T1000 (cell line): ENCODE measurements at regions not wholly inside any gene's neighbourhood (a gene's known extent, or its start where the extent isn't known, plus 50 kb on each side); places are given as distances from the start of the nearest gene placed in this dataset.
"Not testable (repeated sequence)": the region's sequence is repeated elsewhere in the genome, so short reads cannot be mapped to it uniquely, and the experiment has no call there.

Source experiments
- DNase-seq: peaks from one replicate; lab custom pipeline; 2025; ENCODE audit warnings: mixed read lengths; lab: John Stamatoyannopoulos, UW

DNA sequence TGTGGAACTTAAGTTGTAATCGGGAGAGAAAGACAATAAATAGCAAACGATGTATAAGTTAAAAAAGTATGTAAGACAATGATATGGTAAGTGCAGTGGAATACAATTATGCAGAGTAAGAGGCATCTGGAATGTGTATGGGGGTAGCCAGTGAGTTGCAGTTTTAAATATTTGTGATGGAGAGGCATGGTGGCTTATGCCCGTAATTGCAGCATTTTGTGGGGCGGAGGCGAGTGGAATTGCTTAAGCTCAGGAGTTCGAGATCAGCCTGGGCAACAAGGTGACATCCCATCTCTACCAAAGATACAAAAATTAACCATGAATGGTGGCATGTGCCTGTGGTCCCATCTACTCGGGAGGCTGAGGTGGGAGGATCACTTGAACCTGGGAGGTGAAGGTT, 52.5 kb upstream of the WDFY3 start:
- no peak for DNase-seq

DNA sequence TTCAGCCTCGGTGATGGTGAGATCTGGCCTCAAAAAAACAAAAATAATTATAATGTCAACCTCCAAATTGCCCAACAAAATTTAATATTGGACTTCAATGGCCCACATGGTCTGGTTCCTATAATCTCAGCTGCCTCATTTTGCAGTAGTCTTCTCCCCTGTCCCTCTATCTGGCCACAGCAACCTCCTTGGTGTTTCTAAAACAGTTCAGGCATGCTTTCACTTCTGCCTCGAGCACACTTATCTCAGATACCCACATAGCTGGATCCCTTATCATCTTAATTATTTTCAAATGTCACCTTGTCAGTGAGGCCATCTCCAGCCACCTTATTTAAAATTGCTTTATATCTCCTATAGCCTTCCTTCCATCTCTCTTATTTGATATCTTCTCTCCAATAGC, 52.9 kb upstream of the WDFY3 start:
- no peak for DNase-seq

DNA sequence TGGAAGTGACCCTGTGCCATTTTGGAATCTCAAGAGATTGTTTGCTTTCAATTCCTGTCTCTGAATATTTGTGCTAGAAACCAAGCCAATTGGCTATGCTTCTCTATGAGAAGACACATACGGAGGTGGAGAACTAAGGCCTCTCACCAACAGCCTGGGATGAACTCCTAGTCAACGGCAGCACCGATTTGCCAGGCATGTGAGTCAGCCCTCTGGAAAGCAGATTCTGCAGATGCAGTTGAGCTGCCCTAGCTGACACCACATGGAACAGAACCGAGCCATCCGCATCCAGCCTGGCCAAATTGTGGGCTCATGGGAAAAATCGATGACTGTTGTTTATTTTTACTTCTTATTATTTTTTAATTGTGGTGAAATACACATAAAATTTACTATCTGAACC, 58.2 kb upstream of the WDFY3 start:
- DNase-seq = no peak

DNA sequence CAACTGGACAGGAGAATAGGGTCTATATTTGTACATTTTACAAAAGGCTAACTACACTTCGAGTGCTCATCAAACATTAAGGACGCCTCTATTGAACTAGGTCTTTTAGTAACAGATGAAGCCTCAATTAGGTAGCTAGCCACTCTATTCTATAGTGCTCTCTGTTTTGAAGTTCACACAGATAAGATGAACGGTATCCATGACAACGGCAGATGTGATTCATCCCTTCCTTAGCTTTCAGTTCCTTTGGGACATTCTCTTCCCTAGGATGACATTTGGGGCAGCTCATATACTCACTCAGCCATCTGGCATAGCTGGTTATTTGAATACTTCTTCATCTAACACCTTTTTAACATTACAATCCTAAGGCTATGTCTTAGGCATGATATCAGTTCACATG, 62.4 kb upstream of the WDFY3 start:
- peak; percentile 48 for DNase-seq

DNA sequence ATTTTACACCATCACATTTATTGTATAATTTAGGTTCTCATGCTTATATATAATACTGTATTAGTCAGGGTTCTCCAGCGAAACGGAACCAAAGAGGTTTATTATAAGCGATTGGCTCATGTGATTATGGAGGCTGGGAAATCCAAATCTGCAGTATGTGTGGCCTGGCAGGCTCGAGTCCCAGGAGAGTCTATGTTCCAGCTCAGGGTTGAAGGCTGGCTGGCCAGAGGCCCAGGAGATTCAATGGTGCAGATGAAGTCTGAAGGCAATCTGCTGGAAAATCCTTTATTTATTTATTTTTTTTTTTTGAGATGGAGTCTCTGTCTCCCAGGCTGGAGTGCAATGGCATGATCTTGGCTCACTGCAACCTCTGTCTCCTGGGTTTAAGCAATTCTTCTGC, 63.0 kb upstream of the WDFY3 start:
- no peak for DNase-seq

DNA sequence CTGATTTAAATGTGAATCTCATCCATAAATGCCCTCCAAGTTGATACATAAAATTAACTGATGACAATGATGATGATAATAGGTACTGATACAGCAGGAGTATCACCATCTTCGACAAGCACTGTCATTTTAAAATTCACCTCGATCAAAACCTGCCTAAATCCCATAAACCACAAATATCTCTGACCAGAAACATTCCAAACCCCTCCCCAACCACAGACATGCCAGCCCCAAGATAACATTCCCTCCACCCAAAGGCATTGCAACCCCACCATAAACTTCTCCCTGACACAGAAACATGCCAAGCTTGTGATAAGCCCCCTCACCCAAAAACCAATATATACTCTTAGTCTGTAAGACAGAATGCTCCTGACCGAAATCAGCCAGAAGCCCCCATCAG, 63.7 kb upstream of the WDFY3 start:
- DNase-seq = no peak

DNA sequence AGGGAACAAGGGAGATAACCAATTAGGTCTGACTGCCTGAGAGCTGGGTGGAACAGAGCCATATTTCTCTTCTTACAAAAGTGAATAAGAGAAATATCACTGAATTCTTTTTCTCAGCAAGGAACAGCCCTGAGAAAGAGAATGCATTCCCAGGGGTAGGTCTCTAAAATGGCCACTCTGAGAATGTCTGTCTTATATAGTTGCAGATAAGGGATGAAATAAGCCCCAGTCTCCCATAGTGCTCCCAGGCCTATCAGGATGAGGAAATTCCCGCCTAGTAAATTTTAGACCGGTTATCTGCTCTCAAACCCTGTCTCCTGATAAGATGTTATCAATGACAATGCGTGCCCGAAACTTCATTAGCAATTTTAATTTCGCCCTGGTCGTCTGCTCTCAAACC, 67.3 kb upstream of the WDFY3 start:
- DNase-seq = not testable (repeated sequence)

DNA sequence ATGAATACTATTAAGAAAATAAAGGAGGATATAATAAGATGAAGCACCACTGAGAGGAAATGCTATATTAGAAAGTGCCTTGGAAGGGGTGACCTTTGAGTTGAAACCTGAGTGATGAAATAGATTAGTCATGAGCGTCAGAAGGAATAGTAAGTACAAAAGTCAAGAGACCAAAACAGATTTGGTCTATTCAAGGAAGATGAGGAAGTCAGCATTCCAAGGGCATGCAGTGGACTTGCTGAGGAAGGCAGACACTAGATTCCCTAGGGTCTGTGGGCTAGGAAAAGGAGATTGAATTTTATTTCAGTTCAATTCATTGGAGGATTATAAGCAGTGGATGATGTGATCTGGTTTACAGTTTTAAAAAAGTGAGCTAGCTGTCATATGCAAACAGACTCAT, 73.0 kb upstream of the WDFY3 start:
- DNase-seq = no peak

DNA sequence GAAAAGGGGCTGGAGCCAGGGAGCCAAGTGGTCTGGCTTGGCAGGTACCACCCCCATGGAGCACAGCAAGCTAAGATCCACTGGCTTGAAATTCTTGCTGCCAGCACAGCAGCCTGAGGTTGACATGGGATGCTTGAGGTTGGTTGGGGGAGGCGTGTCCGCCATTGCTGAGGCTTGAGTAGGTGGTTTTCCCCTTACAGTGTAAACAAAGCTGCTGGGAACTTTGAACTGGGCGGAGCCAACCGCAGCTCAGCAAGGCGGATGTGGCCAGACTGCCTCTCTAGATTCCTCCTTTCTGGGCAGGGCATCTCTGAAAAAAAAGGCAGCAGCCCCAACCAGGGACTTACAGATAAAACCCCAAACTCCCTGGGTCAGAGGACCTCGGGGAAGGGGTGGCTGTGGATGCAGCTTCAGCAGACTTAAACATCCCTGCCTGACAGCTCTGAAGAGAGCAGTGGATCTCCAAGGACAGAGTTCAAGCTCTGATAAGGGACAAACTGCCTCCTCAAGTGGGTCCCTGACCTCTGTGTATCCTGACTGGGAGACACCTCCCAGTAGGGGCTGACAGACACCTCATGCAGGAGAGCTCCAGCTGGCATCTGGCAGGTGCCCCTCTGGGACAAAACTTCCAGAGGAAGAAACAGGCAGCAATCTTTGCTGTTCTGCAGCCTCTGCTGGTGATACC, 77.5 kb upstream of the WDFY3 start:
- peak; percentile 16 for DNase-seq

DNA sequence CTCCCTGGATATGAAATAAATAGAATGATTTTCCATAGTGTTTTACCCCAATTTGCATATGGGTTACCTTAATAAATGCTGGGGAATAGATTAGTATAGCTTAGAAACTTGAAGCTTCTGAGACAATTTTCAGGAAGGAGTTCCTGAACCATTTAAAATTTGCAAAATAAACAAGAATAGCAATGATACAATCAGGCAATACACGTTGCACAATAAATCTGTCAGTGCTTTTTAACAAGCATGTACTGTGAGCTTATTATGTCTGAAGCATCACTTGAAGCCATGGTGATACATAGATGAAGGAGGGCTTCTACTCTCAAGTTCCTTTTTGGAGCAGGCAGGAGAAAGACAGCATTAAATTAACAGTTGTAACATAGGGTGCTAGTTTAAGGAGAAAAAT, 84.2 kb upstream of the WDFY3 start:
- no peak for DNase-seq

DNA sequence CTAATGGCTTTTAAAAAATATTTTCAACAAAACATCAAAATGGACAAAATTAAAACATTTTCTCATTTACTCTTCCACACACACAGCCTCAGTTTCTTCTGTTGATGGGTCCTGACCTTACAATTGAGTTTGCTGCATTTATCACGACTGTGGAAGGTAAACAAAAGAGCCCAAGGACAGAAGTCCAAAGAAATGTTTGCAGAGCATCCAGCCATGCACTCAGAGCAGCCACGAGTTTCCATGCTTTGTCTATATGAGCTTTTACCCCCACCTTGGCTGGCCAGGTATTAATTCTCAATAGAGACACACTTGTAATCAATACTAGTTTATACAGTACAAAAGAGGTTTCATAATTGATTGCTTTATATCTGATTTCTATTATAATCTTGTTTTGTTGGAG, 85.0 kb upstream of the WDFY3 start:
- DNase-seq = no peak

DNA sequence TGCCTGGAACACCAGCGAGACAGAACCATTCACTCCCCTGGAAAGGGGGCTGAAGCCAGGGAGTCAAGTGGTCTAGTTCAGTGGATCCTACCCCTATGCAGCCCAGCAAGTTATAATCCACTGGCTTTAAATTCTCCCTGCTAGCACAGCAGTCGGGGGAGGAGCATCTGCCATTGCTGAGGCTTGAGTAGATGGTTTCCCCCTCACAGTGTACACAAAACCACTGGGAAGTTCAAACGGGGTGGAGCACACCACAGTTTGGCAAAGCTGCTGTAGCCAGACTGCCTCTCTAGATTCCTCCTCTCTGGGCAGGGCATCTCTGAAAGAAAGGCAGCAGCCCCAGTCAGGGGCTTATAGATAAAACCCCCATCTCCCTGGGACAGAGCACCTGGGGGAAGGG, 88.4 kb upstream of the WDFY3 start:
- not testable (repeated sequence) for DNase-seq

DNA sequence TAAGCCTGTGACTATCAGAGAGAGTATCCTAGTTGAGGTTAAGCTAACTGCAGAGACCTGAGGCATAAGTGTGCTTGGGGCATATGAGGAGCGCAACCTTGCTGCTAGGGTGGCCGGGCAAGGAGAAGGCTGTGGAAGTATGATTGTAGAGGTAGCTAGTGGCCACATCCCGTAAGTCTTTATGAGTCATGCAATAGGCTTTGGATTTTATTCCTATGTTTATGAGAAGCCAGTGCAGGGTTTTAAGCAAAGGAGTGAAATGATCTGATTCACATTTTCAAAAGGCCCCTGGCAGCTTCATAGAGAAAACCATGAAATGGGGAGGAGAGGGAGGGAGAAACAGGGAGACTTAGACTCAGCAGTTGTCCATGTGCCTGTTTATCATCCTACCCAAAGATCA, 92.1 kb upstream of the WDFY3 start:
- DNase-seq = no peak

DNA sequence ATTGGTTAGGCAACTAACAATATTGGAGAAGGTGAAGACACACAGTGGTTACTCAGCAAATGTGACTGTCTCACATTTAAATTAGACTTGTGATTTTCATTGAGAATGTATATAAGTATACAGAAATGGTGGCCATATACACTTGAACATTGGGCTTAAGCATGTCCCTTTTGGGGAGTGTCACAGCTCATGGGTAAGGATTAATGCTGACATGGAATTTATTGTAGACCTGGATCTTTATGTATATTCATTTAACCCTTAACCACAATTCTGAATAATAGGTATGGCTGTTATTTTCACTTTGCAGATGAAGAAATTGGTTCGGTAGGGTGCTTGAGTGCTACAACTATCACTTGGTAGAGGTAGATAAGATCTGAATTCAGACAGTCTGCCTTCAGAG, 95.5 kb upstream of the WDFY3 start:
- DNase-seq = no peak

DNA sequence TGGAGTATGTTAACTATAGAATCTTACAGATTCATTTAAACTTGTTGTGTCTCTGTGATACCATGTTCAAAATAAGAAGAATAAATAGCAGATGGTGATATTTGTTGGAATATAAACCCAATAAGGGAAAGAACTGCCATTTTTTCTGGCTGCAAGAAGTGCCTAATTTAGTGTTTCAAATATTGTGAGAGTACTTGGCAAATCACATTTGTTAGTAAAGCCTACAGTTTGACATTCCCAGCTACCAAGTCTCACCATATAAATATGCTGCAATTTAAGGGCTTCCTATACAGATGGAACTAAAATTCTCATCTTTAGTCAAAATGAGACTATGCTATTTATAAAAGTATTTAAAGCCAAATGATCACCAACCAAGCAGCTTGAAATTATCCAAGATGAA, 96.0 kb upstream of the WDFY3 start:
- DNase-seq = no peak

DNA sequence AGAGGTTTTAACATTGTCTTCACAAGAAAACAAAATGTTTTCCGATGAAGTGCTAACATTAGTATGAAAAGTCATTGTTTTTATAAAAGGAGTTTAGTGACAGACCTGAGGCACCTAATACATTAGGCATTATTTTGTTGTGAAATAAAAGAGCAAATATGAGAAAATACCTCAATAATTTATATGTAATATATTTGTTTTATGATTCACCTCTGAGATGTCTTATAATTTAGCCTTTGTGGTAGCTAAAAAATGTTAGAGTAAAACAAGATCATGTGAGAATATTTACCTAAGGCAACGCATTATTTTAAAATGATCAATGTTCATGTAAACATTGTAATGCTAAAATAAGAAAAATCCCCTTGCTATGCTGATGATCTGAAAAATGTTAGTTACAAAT, 100.9 kb upstream of the WDFY3 start:
- no peak for DNase-seq

DNA sequence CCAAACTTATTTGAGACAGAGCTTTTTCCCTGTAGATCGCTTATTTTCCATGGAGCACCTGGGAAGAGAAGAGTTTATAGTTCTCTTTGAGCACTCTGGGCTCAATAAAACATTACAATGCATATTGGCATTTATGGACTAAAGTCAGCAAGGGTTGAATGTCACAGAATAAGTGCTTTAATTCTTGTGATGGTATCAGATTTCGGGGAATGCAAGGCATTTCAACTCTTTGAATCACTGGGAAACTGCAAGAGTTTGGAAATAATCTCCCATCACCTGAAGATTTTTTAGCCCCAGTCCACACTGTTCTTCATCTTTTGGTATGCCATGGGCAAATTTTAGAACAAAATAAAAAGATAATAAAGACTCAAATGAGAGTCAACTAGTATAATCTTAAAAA, 111.5 kb upstream of the WDFY3 start:
- no peak for DNase-seq

DNA sequence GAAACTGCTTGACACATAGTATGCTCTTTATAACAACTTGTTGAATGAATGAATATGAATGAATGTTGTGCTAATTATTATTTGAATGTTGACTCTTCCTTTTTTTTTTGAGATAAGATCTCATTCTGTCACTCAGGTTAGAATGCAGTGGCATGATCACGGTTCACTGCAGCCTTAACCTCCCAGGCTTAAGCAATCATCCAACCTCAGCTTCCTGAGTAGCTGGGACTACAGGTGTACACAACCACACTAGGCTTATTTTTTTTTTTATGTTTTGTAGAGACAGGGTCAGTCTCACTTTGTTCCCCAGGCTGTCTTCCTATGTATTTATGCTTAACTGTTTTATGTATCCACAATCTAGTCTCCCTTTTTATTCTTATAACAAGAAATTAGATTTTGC, 114.7 kb upstream of the WDFY3 start:
- DNase-seq = no peak

DNA sequence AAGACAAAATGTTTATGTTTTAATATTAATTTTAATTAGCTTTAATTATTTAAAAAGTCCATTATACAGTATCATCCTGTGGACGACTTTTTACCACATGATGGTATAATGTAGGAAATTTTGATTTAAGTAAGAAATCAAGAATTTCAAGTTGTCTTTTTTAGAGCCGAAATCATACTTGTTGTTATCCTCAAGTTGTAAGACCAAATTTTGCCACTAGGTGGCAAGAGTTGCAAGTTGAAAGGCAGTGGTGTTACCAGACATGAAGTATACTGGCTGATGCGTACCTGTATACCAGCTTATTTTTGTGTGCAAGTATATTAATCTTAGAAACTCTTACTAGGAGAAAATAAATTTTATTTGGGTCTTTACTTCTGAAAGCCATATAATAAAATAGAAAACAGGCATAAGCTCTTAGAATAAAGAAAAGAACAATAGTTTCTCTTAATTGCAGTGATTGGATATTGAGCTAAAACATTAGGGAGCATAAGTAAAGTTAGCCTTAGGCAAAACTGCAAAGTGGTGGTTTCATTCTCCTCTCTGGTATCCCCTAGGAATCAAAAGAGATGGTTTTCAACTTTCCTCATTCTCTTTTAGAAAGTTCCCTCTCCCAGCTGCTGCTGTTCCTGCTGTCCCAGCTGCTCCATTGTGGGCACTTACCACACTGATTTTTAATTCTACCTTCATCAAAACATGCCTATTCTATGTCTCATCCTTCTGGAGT, 118.0 kb upstream of the WDFY3 start:
- peak; percentile 1 for DNase-seq

DNA sequence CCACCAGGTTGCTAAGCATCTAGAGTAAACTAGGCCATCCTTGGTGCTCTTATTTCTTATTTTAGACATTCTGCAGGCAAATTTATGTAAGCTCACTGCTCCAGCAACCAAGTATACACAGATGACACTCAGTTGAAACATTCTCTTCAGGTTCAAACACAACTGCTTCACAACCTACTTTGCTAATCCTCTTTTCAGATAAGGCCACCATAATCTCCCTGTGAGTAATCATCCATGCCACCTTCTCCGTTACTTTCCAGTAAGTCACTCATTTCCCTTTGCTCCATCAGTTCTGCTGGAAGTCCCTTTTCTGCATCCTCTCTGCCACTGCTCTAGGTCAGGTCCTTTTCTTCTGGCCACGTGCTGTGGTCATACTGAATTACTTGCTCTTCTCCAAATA, 120.2 kb upstream of the WDFY3 start:
- DNase-seq = no peak

DNA sequence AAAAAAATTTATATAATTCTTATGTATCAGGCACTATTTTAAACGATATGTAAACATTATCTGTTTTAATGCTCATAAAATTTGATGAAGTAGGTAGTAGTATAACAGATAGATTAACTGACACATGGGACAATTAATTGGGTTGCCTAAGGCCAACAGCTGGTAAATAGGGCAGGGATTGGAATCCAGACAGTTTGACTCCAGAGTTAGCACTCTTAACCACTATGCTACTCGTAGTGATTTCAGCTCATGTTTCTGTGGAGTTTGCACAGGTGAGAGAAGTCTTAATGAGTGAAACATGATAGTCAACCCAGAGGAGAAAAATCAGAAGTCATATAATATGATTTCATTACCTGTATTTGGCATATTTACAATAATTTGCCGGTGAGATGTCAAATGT, 126.0 kb upstream of the WDFY3 start:
- DNase-seq = no peak

DNA sequence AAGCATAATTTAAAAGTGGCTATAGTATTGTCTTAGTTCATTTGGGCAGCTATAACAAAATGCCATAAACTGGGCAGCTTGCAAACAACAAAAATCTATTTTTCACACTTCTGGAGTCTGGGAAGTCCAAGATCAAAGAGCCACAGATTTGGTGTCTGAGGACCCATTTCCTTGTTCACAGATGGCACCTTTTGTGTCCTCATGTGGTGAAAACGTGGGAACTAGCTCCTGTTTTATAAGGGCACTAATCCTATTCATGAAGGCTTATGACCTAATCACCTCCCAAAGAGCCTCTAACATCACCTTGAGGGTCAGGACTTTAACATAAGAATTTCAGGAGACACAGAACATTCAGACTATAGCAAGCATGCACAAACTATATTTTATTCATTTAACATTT, 126.5 kb upstream of the WDFY3 start:
- DNase-seq = no peak

DNA sequence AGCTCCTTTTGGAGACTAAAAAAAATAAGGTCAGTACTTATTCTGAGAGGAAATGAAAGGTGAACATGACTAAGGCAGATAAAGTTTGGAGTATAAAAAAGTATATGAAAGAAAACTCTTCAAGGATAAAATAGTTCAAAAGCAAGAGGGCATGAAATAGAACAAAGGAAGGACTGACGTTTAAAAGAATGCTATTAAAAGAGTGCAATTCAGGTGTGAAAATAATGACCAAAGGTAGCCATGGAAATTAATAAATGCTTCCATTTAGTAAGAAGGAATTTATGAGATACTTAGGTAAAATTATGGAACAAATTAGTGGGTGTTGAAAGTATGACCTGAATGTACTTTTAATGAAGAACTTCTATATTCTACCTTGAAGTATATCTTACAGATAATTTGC, 128.2 kb upstream of the WDFY3 start:
- DNase-seq = no peak

DNA sequence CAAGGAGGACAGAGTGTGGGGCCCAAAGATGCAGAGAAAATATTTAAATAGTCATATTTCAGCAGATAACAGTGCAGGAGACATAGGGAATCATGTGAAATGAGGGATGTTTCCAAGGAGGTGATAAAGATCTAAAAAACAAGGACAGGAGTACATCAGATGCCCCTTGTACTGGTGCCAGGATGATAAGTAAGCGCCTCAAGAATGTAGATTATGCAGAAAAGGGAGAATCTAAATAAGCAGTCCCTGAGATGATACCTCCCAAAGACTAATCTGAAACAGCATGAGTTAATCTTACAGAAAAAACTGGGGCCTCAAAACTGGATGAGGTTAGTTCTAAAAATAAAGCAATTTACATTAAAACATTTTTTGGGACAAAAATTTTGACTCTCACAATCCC, 136.1 kb upstream of the WDFY3 start:
- peak; percentile 10 for DNase-seq
